Upper lobe of left lung (tissue), 6 donors: ENCODE measurements at regions not wholly inside any gene's neighbourhood (a gene's known extent, or its start where the extent isn't known, plus 50 kb on each side); places are given as distances from the start of the nearest gene placed in this dataset.
A peak's percentile ranks its signal among the peaks of the same experiment; 100 is the strongest.

Experiments
- ATAC-seq, 2 donors: fragments of 200-7000 bp; cut with Tn5 transposase; one replicate each; pipeline ENCODE4 v1.9.1; 2022; ENCODE audit warnings: mild to moderate bottlenecking in 2 of 2, moderate library complexity in 2 of 2; ENCODE audit not compliant: low FRiP score in 2 of 2
- DNase-seq, 2 donors: peaks; one replicate each; pipeline ENCODE4 v3.0.0-alpha.2; 2019 to 2020
- H3K27ac ChIP-seq, 4 donors: fragments of 200-600 bp; sonication (generic); one replicate each; pipeline ENCODE4 v1.5.1; 2016 to 2019
- H3K27me3 ChIP-seq, 4 donors: fragments of 200-600 bp; sonication (generic); one replicate each; pipeline ENCODE4 v1.5.1; 2017 to 2019
- H3K36me3 ChIP-seq, 4 donors: fragments of 200-600 bp; sonication (generic); one replicate each; pipeline ENCODE4 v1.5.1; 2016 to 2019
- H3K4me1 ChIP-seq, 4 donors: fragments of 200-600 bp; sonication (generic); one replicate each; pipeline ENCODE4 v1.5.1; 2018 to 2019
- H3K4me3 ChIP-seq, 4 donors: fragments of 200-600 bp; sonication (generic); one replicate each; pipeline ENCODE4 v1.5.1; 2017 to 2019; ENCODE audit warnings: mild to moderate bottlenecking in 2 of 4, moderate library complexity in 1 of 4
- H3K9me3 ChIP-seq, 4 donors: fragments of 200-600 bp; sonication (generic); one replicate each; pipeline ENCODE4 v1.5.1; 2018 to 2019
- EP300 ChIP-seq, 4 donors: sonication (generic); formaldehyde crosslinking; IDR thresholded peaks; one replicate each; pipeline ENCODE4 v1.5.1; 2017; ENCODE audit warnings: antibody characterized with exemption in 4 of 4, control low read depth in 2 of 4
- POLR2A ChIP-seq, 4 donors: fragments of 450-650 bp; IDR thresholded peaks; one replicate each; pipeline ENCODE4 v1.5.1; 2016 to 2017; ENCODE audit warnings: antibody characterized with exemption in 4 of 4, mild to moderate bottlenecking in 2 of 4
- POLR2AphosphoS5 ChIP-seq, 2 donors: sonication (generic); formaldehyde crosslinking; IDR thresholded peaks; one replicate each; pipeline ENCODE4 v1.5.1; 2017; ENCODE audit warnings: antibody characterized with exemption in 2 of 2
- WGBS, 2 donors: methylation state at CpG; one replicate each; pipeline ENCODE4 v1.1.5; 2017 to 2018; 5-methylcytosine and 5-hydroxymethylcytosine counted together
- TF ChIP-seq, protein P1 (sequence below), 6 experiments: fragments of 450-650 bp in 4 of 6; fragments of 200-600 bp in 2 of 6; sonication (generic) in 2 of 6; IDR thresholded peaks; one replicate each; pipeline ENCODE4 v1.5.1; 2016 to 2019; ENCODE audit warnings: antibody characterized with exemption in 6 of 6
- donor health status: DM: no; HTN: no; CAD: no; lungs with moderate emphysema.
- donor health status: DM: no; HTN: yes; CAD: no; lungs with severe emphysema.

DNA sequence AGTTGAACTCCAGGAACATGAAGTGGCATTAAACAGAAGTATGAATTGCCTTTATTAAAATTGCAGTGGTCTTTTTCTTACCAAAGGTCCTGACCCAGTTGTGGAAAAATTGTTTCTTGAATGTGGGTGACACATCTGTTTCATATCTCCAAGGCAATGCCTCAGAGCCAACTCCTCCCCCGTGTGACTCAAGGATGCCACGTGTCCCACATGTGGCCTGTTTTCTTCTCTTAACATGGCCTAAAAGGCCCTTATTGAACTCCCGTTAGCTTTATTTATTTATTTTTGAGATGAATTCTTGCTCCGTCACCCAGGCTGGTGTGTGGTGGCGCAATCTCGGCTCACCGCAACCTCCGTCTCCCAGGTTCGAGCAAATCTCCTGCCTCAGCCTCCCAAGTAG, 128.4 kb upstream of the ESR1 start:
- no peaks in the 10 kb centered on the region for H3K27me3 ChIP-seq
- no peaks in the 10 kb centered on the region for H3K9me3 ChIP-seq
- TF ChIP-seq POLR2A (IDR thresholded peaks at IDR 0.05) (no peak), EP300 (IDR thresholded peaks at IDR 0.05) (no peak), POLR2AphosphoS5 (IDR thresholded peaks at IDR 0.05) (no peak)
- TF ChIP-seq, protein P1, sequence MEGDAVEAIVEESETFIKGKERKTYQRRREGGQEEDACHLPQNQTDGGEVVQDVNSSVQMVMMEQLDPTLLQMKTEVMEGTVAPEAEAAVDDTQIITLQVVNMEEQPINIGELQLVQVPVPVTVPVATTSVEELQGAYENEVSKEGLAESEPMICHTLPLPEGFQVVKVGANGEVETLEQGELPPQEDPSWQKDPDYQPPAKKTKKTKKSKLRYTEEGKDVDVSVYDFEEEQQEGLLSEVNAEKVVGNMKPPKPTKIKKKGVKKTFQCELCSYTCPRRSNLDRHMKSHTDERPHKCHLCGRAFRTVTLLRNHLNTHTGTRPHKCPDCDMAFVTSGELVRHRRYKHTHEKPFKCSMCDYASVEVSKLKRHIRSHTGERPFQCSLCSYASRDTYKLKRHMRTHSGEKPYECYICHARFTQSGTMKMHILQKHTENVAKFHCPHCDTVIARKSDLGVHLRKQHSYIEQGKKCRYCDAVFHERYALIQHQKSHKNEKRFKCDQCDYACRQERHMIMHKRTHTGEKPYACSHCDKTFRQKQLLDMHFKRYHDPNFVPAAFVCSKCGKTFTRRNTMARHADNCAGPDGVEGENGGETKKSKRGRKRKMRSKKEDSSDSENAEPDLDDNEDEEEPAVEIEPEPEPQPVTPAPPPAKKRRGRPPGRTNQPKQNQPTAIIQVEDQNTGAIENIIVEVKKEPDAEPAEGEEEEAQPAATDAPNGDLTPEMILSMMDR (IDR thresholded peaks at IDR 0.05), result no peak
- no peaks in the 10 kb centered on the region for H3K36me3 ChIP-seq
- no peak overlapping the region for H3K27ac ChIP-seq
- H3K4me3 ChIP-seq, result no peak overlapping the region
- ATAC-seq, result peak in 1 of 2 donors; percentile 42
- DNase-seq, result no peak
- peaks cover 7 to 19% (median 13%) of the 10 kb centered on the region in 4 donors for H3K4me1 ChIP-seq
- WGBS, 2 donors, result 90 to 91% methylated on average over 9 of the region's 9 CpGs

DNA sequence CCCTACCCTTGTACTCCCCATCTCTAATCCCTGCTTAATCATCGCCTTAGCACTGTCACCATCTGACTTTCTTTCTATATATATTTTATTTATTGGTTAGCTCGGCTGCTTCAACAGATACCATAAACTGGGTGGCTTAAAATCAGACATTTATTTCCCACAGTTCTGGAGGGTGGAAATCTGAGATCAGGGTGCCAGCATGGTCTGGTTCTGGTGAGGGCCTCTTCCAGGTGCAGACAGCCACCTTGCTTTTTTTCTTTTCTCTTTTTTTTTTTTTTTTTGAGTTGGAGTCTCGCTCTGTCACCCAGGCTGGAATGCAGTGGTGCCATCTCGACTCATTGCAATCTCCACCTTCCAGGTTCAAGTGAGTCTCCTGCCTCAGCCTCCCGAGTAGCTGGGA, 127.5 kb upstream of the ESR1 start:
- no peak for TF ChIP-seq EP300 (IDR thresholded peaks at IDR 0.05)
- TF ChIP-seq, protein P1 (IDR thresholded peaks at IDR 0.05), result no peak
- no peak for TF ChIP-seq POLR2A (IDR thresholded peaks at IDR 0.05)
- TF ChIP-seq POLR2AphosphoS5 (IDR thresholded peaks at IDR 0.05), result no peak
- Histone ChIP-seq H3K9me3 (no peaks in the 10 kb centered on the region), H3K4me1 (peaks cover 7 to 19% (median 13%) of the 10 kb centered on the region in 4 donors), H3K27ac (no peak overlapping the region), H3K36me3 (no peaks in the 10 kb centered on the region), H3K27me3 (no peaks in the 10 kb centered on the region), H3K4me3 (no peak overlapping the region)
- no peak for DNase-seq
- no peak for ATAC-seq
- 91 to 95% methylated on average over 5 of the region's 5 CpGs for WGBS, 2 donors

- H3K4me1 ChIP-seq, result peaks cover 7 to 18% (median 13%) of the 10 kb centered on the region in 4 donors
- TF ChIP-seq POLR2A (IDR thresholded peaks at IDR 0.05) (no peak), EP300 (IDR thresholded peaks at IDR 0.05) (no peak), POLR2AphosphoS5 (IDR thresholded peaks at IDR 0.05) (no peak)
- TF ChIP-seq, protein P1 (IDR thresholded peaks at IDR 0.05), result no peak
- 84 to 87% methylated on average over 11 to 16 of the region's 16 CpGs for WGBS, 2 donors
- H3K36me3 ChIP-seq, result no peaks in the 10 kb centered on the region
- DNase-seq, result peak in 1 of 2 donors; percentile 44
- H3K27me3 ChIP-seq, result no peaks in the 10 kb centered on the region
- no peak for ATAC-seq
- peak overlapping the region in 3 of 4 donors; percentile 1 to 54 (median 50) for H3K27ac ChIP-seq
- H3K4me3 ChIP-seq, result peak overlapping the region in 2 of 4 donors; percentile 24 to 38
- no peaks in the 10 kb centered on the region for H3K9me3 ChIP-seq
Observed at GRCh38 chr6:151680846-151681432, 126.5 kb upstream of the ESR1 start.

GRCh38 chr6:151681433-151682059, 125.9 kb upstream of the ESR1 start:
- Histone ChIP-seq H3K4me3 (peak overlapping the region in 3 of 4 donors; percentile 14 to 38 (median 24)), H3K27ac (peak overlapping the region in 3 of 4 donors; percentile 1 to 54 (median 50)), H3K9me3 (no peaks in the 10 kb centered on the region), H3K36me3 (no peaks in the 10 kb centered on the region), H3K4me1 (peaks cover 7 to 14% (median 12%) of the 10 kb centered on the region in 4 donors), H3K27me3 (no peaks in the 10 kb centered on the region)
- TF ChIP-seq POLR2AphosphoS5 (IDR thresholded peaks at IDR 0.05), result no peak
- DNase-seq, result peak in 1 of 2 donors; percentile 32
- ATAC-seq, result peak in 1 of 2 donors; percentile 62
- 24 to 33% methylated on average over 19 to 23 of the region's 23 CpGs for WGBS, 2 donors

GRCh38 chr6:151682251-151682650, 125.2 kb upstream of the ESR1 start:
- WGBS, 2 donors, result 69 to 76% methylated on average over 3 of the region's 3 CpGs
- ATAC-seq, result no peak
- DNase-seq, result no peak
- no peaks in the 10 kb centered on the region for H3K36me3 ChIP-seq
- no peaks in the 10 kb centered on the region for H3K27me3 ChIP-seq
- no peaks in the 10 kb centered on the region for H3K9me3 ChIP-seq
- TF ChIP-seq EP300 (IDR thresholded peaks at IDR 0.05), result no peak
- TF ChIP-seq POLR2AphosphoS5 (IDR thresholded peaks at IDR 0.05), result no peak
- H3K4me3 ChIP-seq, result no peak overlapping the region
- peaks cover 7 to 14% (median 12%) of the 10 kb centered on the region in 4 donors for H3K4me1 ChIP-seq
- H3K27ac ChIP-seq, result no peak overlapping the region
